HG02970 (cell line): ENCODE measurements at regions not wholly inside any gene's neighbourhood (a gene's known extent, or its start where the extent isn't known, plus 50 kb on each side); places are given as distances from the start of the nearest gene placed in this dataset.

Experiments used
- ATAC-seq: cut with Tn5 transposase; IDR thresholded peaks from one replicate; pipeline ENCODE4 v1.9.1; 2021; ENCODE audit warnings: mild to moderate bottlenecking, moderate library complexity, moderate number of reproducible peaks; ENCODE audit not compliant: unreplicated experiment, low FRiP score

DNA sequence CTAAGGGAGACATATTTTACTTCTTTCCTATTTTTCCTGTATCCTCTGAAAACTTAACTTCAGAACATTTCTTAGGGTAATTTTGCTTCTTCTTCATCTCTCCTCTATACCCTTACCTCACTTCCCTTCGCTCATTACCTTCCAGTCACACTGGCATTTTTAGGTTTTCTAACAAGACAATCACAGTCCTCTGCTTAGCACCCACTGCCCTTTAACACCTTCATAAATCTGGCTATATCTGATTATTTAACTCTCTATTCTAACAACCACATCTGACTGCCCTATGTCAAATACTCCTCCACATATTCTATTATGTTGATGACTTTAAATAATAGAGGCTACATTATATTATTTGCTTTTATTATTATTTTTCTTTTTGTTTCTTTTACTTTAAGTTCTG, 1058.0 kb upstream of the CNTN5 start:
- no peak for ATAC-seq

- no peak for ATAC-seq
These were observed 1057.0 kb upstream of the CNTN5 start for GRCh38 chr11:97963528-97964331.

DNA sequence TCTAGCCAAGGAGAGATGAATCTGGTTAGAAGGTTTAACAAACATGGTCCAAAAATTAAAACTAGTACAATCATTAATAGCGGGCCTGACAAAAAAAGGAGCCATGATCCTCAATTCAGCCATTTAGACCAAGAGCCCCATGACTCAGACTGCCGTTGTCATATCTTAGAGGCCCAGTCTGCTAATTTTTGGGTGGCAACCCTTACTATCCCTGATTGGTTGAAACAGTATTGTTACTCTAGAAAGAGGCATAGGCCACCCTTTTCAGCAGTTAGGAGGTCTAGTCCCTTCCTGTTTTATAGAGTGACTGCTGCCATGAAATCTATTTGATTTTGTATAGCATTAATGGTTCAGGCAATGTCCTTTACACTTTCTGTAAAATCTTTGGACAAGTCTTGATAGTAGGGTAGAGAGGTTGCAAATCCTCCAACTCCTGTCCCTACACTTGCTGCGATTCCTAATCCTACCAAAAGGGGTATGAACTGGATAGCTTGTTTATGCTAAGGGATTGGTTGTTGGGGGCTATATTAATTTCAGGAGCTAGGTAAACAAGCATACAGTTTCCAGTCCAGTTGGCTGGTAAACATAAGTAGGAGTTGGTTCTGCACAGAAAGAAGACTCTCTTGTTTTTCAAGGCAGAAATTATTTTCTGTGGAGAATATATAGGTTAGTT, 1056.3 kb upstream of the CNTN5 start:
- ATAC-seq: no peak

- ATAC-seq: no peak
These were observed 1054.7 kb upstream of the CNTN5 start for GRCh38 chr11:97965849-97966646.

- no peak for ATAC-seq
These were observed 1053.8 kb upstream of the CNTN5 start for GRCh38 chr11:97966901-97967300.

- no peak for ATAC-seq
These were observed 1052.7 kb upstream of the CNTN5 start for GRCh38 chr11:97968071-97968470.

DNA sequence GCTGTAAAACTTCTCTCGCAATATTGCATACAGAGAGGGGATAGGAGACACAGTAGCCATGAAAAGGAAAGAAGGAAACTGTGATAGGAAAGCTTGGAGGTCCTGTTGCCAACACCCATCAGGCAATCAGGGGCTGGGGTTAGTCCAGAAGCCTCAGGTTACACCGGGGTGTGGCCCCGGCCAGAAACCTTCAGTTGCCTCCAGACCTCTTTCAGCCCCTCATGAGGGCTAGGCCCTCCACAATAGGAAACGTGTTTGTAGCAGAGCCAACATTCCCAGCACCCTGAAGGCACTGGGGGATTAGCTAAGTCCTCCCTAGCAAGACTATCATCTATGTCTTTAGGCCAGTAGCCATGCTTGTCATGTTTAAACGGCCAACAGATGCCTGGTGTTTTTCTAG, 1048.0 kb upstream of the CNTN5 start:
- ATAC-seq: no peak

DNA sequence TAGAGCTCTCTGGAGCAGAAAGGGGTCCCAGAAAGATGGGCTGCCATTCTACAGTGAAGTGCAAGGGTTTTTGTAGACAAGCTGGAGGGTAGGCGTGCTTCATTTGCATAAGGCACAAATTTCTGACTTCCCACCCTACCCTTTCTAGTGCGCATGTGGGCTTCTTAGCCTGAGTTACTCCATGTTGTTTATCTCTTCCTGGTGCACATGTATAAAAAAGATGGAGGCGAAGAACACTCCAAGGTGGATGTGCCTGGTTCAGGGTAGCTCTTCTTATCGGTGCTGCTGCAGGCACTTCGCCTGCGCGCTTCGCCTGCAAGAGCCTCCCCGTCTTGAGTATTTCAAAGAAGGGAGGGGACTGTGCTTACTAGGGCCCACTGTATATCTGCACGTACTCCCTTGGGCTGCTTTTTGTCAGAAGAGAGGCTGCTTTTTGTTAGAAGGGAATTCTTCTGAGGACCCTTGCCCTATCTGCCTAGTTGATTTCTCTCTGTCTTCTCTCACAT, 1047.3 kb upstream of the CNTN5 start:
- ATAC-seq: no peak

DNA sequence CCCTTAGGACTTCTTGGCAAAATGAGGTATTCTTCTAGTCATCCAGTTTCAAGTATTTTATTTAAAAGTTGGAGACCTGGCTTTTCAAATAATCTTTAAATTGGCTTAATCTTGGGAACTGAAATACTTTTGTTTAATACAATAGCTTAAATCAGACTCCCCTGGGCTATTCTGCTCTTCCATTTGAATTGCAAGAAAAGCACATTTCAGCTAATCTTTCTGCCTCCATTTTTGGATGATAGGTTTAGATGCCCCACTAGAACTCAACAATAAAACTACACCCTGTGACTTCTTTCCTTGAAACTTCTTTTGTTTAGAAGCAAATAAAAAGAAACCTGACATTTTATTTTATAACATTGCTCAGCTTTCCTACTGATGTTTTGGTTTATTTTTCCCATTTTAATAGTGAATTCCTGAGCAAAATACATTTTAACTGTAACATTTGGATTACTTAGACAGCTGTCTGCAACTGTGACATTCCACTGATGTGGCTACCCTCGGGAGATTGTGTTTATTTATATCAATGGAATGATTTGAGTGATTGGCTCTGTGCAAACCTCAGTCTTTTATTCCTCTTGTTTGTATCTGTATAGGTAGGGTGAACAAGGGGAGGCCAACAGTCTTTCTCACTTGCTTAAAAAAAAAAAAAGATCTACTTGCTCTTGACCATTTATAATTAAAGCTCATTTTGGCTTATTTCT, 1045.8 kb upstream of the CNTN5 start:
- ATAC-seq: no peak

GRCh38 chr11:97977726-97978125, 1043.0 kb upstream of the CNTN5 start:
- no peak for ATAC-seq

DNA sequence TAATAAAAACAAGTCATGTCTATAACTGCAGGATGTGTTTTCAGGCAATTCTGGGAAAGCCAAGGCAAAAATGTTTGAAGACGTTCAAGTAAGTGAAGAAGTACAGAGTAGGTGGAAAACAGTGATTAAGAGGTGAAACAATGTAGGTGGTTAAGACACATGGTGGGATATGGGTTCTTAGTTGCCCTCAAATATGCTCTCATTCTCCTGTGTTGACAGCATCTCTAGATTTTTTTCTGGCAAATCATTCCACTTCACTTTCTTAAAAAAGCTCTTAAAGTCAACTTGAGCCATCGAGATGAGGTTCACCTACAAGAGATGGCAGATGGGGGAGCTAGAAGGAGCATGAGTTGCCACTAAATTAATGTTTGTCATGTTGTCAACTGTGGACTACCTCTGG, 1041.0 kb upstream of the CNTN5 start:
- no peak for ATAC-seq

DNA sequence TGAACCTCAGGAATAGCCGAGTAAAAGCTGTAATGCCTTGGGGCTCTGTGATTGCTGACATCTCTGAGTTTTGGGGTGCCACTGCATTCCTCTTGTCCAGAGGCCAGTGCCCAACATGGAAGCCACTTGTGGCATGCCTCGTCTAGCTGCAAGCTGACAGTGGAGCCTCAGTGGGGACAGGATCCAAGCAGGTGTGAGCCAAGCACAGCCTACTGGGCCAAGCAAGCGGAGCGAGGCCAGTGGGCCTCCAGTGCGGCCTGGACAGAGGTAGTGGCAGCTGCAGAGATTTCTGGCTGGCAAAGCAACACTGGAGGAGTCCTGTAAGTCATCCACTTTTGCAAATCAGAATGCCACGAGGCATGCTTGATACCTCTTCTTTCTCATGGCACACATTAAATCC, 1038.2 kb upstream of the CNTN5 start:
- no peak for ATAC-seq

GRCh38 chr11:97989121-97989520, 1031.6 kb upstream of the CNTN5 start:
- ATAC-seq: no peak

DNA sequence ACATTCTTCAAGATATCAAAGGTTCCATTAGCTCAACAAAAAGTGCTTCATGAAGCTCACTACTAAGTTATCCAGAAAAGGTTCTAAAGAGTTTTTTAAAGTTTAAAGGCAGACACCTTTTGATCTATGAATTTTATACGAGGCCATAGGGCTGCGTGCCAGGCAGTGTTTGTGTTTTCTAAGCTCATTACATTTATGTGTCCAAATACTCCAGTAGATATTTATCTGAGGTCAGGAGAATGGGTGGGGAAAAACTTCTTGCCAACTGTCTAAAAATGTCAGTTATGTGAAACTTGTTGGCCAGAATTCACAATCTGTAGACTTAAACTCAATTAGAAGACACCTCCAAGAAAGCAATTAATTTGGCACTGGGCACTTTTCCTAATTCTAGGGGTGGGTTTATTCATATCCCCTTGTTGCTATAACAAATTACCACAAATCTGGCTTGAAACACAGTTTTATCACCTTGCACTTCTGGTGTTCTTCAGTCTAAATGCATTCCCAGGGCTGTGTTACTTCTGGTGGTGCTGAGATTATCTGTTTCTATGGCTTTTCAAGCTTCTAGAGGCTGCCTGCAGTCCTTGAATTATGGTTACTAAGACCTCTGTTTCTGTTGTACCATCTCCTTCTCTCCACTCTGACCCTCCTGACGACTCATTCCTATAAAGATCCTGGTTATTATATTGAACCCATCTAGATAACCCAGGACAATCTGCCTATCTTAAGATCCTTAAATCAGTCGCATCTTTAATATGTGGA, 1030.4 kb upstream of the CNTN5 start:
- ATAC-seq: no peak

DNA sequence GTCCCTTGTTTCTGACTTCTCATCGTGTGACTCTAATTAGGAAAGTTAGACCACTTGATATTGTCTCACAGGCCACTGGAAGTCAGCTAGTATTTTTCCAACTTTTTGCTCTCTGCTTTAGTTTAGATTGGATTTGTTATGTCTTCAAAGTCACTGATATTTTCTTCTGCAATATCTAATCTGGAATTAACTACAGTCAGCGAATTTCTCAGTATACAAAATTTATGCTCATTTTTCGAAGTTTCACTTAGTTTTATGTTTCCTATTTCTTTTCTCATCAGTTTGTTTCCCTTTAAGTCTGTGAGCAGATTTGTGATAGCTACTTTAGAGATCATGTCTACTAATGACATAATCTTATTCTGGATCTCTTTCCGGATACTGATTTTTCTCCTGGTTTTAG, 1027.2 kb upstream of the CNTN5 start:
- no peak for ATAC-seq

GRCh38 chr11:97995874-97996273, 1024.9 kb upstream of the CNTN5 start:
- ATAC-seq: no peak

DNA sequence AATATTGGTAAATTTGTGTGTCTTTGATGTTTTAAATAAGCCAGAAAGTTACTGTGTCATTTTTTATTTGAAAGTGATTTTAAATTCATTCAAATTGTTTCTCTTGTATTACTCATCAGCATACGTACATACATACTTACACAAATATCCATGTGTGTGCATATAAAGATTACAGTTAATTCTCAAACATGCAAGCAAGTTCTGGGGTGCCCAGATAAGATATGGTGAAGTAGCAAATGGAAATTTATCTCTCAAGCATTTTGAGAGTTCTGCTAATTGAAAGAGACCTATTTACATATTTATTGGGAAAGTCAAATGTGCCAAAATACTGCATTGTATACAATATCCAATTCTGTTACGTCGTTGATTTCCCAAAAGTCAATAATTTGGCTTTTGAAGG, 1024.0 kb upstream of the CNTN5 start:
- ATAC-seq: no peak

GRCh38 chr11:98003606-98004371, 1017.0 kb upstream of the CNTN5 start:
- no peak for ATAC-seq

GRCh38 chr11:98007072-98007471, 1013.7 kb upstream of the CNTN5 start:
- ATAC-seq: no peak
